ENCODE measurements at regions not wholly inside any gene's neighbourhood (a gene's known extent, or its start where the extent isn't known, plus 50 kb on each side); places are given as distances from the start of the nearest gene placed in this dataset.

DNA sequence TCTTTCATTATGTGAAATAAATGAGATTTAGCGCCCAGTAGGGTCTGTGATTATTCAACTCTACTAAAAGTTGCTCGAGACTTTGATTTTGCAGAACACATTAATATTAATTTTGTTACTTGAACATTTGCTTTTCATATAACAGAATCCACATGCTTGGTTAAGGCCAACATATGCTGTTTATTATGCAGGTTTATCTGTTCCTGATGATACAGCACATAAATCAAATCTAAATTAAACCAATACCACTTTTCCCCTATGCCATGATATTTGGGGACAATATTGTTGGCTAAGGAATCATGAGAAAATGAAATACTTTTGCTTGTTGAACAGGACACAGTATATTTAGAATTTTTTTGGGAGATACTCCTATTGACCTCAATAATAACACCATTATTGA lies 291.1 kb downstream of the USP25 start:
- DNase-seq = no peak

DNA sequence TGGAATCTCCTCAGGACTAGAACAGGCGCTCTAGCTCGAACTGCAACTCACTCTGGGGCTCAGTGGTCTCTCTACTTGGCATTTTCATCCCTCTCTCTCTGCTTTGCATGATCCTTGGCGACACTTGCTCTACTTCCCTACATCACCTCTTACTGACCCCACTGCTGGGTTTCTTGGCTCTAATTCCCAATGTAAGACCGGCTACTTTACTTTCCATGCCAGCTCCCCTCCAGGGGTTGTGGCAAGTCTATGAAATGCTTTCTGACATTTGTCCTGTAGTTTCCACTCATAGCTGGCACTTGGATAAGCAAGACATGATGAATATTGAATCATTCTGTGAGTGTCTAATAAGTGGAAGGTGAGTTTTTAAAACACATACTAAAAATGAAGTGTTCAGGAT lies 292.3 kb downstream of the USP25 start:
- DNase-seq = no peak

DNA sequence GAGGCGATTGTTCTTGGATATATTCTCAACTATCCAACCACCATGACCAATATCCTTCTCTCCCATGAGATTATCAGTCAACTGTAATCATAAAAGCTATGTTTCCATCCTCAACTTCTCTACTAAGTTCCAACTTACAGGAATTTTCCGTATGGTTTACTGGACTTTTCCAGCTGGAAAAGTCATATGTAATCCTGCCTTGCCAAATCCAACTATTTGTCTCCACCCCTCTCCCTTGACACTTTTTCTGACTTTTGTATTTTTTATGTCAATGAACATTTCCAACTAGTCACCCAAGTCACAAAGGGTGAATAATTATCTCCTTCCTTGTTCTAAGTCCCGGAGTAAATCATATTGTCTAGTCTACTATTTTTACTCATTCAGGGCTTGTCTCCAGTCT lies 293.1 kb downstream of the USP25 start:
- DNase-seq = no peak

DNA sequence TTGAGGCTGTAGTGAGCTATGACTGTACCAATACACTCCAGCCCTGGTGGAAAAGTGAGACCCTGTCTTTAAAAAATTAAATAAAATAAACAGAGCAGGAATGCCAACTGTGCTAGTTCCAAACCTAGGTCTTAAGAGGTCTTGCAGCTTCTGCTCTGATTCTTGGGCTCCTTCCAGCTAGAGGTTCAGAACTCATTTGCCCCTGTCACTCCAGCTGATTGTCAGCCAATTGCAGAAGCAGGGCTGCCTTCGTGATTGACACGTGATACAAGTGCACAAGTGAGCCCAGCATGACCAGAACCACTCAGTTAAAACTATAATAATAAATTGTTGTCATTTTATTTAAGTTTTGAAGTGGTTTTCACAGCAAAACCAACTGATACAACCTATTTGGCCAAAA lies 298.4 kb downstream of the USP25 start:
- no peak for DNase-seq

DNA sequence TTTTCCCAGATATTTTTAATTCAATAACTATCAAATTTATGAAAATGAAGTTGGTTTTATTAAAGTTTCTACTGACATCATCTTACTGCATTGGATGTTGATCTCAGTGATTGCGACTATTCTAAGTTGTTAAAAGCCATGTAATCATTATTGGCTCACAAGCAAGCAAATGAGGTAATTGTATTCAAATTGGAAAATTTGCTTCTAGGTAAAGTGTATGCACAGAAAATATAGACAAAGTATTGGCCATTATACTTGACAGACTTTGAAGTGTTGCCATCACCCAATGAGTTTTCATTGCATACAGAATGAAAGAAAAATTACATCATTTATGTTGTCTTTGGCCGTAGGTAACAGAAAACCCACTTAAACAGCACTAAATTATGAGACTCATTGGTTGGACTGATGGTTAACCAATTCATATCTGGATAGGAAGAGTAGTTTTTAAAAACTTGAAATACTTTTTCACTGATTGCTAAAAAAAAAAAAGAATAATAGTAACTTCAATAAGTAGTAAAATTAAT lies 299.2 kb downstream of the USP25 start:
- DNase-seq = no peak

DNA sequence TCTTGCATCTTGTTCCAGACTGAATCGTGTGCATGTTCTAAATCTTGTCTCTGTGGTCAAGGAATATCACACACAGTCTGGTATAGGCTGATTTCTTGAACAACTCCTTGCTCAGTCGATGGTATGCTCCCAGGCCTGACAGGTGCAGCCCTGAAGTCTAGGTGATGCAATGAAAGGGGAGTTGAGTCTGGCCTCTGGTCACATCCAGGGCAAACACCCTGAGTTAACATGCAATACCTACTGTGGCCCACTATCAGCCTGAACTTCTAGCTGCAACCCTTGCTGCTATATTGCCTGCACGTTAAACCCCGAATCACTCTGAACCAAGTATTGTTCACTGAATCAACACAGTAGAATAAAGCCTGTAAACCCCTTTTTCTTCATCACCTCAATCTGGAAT lies 303.4 kb downstream of the USP25 start:
- DNase-seq = no peak

DNA sequence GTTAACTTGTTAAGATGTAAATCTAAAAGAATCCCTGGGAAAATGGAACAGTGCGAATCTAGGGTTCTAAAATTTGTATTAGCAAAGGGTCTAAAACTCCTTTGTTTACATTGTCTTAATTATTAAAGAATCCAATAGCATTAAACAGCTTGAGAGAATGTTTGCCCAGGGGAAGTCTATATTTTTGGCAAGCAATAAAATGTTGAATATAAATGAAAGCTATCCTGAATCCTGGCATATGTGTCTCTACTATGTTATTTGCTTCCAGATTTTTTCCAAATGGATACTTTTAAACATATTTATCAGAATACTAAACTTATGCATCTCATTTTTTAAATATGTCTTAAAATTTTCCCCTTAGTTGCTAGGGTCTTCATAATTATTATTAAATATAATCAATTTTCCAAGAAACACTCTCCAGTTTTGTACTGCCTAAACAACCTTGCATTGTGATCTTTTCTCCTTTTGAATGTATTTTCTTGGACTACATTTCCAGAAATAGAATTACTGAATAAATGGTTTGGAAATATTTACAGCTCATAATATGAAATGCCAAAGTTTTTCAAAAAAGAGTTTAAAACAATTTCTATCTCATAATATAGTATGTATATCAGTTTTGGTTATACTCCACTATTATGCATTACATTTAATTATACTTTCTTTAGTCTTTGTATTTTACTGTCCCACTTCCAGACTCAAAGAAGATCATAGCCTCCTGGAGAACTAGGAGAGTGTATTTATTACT lies 304.8 kb downstream of the USP25 start:
- DNase-seq = no peak

DNA sequence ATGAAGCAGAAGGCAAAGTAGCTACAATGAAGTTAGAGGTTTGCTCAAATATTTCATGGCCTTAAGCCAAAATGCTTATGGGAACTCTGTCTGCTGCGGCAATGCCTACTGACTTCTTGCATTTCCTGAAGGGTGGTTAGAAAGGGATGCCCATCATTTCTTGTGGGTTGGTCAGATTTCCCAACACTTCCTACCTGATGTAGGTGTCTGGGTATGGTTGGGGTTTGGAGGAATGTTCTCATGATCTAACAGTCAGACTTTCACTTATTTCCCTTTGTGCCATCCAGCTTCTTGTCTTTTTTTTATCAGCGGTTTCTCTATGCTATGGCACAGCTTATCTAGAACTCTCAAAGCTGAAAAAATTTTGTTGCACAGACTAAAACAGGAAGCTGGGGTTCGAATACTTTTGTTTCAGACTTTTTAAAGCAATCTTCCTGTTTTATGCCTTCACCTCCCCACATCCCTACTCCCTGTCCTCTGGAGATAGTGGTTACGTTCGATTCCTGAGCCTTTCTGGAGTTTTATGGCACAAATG lies 307.7 kb downstream of the USP25 start:
- DNase-seq = no peak

DNA sequence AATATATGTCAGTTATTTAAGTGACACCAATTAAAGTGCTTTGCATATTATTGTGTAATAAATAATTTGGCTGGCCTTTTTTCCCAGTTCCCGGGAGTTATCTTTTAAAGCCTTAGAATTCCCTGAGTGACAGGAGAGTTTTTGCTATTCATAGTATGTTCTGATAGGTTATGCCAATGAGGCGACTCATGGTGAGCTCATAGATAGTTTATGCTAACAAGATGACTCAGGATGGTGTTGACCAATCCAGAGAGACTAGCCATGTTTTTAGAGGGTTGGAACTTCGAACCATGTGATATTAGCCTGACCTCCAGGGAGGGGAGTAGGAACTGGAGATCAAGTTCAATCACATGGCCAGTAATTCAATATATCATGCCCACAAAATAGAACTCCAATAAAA lies 310.8 kb downstream of the USP25 start:
- DNase-seq = no peak

DNA sequence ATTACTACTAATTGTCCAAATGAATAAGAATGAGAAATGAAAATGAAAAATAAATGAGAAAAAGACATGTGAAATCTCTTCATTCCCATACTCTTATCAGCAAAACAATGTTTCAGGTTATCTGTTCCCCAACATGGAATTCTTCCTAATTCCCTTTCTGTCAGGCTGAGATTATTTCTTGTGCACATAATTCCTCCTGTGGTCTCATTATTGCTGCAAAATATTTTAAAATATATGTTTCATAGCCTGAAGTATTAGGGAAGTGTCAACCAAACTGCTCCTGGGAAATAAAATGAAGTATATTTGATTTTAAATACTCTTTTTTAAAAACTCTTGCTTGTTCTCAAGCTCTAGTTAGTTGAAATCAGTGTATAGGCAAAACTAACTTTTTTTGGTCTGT lies 314.9 kb downstream of the USP25 start:
- DNase-seq = no peak

DNA sequence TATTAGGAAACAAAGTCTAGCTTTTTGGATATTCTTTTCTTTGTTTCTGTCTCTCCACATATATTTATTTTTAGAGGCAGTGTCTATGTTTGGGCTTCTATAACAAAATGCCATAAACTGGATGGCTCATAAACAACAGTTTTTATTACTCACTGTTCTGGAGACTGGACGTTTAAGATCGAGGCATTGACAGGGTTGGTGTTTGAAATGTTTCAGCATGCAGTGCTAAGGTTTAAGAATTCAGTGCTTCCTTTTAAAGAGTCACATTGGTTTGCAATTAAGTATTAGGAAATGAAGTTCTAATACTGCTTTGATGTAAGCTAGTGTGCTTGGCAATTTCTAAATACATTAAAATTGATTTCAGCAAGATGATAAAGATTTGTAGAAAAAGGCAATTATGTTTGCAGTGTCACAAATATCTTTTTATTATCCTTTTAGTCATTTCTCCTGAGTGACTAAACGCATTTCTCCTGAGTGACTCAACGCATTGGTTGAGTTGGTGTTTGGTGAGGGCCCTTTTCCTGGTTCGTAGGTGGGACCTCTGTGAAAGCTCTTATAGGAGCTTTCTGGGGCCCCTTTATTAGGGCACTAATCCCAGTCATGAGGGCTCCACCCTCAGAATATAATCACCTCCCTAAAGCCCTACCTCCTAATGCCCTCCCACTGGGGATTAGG lies 317.0 kb downstream of the USP25 start:
- no peak for DNase-seq

DNA sequence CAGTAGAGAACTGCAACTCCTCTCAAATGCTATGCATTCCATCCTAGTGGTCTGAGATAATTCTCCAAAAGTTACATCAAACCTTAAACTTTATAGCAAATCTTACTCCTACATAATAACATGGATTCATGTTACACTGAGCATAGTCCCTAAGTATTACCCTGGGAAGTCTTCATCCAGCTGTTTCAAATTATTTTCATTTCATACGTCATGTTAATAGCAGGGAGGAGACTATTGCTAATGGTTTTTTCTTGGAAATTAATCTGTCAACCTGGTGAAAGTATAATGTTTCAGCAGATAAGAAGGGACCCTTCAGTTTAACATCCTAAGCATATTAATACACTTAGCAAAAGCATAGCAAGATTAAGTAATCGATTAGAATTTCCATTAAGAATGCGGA lies 318.1 kb downstream of the USP25 start:
- no peak for DNase-seq

DNA sequence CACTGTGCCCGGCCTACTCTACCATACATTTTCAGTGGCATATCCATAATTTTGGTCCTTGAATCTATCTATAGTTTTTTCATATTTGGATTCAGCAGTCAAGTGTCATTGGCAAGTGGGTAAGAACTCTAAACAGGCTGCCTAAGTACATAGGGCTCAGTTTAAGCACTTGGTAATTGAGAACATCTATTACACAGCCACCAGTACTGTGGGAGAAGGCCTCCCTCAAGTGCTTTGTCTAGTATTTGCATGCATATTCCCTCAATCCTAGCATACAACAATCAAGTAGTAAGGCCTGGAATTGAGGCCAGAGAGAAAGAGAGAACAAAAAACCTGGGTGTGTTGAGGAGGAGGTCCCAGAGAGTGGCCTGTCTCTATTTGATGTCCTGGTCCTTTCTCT lies 325.2 kb downstream of the USP25 start:
- no peak for DNase-seq

DNA sequence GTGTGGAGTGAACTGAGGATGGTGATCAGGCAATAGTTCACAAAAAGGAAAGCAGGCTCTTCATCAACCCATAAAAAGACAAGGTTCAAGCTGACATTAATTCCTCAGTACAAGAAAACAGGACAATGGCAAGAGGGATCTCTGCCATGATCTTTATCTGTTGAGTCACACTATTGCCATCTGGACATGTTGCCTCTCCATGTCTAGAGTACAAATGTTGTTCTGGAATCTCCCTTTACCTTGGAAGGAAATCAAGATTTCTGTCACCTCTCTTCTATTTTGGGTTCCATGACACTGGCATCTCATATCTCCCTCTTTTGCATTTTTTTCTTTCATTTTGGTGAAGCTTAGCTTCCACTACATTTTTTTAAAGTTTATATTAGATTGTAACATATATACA lies 329.1 kb downstream of the USP25 start:
- DNase-seq = no peak

DNA sequence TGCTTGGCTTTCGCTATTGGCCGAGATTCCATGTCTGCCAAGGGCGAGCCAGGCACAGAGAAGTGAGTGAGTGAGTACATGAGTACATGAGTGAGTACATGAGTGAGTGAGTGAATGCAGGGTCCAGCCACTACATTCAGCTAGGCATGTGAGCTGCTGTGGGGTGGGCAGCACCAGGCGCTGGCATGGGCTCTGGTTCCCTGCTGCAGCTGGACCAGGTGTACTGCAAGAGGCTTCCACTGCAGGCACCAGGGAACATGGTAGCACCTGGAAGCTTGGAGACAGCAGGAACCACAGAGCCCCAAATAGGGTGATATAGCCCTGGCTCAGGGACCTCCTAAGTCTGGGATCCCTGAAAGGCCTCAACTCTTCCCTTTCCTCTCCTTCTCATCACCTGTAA lies 330.2 kb downstream of the USP25 start:
- DNase-seq = no peak

DNA sequence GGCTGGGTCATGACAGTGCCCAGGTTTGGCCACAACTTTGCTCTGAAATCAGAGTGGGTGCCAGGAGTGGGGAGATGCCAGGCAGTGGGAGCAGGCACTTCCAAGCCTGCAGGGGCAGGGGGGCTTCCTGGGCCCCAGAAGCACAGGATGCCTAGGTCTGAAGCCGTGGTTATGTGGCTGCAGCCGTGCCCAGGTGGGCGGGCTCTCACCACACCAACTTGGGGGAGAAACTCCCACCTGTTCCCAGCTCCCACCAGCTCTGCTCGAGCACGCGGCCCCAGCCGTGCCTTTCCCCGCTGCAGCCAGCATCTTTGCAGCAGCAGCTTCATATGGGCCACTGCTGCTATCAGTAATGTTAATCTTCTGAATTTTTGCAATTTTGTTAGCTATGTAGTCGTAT lies 331.4 kb downstream of the USP25 start:
- no peak for DNase-seq

DNA sequence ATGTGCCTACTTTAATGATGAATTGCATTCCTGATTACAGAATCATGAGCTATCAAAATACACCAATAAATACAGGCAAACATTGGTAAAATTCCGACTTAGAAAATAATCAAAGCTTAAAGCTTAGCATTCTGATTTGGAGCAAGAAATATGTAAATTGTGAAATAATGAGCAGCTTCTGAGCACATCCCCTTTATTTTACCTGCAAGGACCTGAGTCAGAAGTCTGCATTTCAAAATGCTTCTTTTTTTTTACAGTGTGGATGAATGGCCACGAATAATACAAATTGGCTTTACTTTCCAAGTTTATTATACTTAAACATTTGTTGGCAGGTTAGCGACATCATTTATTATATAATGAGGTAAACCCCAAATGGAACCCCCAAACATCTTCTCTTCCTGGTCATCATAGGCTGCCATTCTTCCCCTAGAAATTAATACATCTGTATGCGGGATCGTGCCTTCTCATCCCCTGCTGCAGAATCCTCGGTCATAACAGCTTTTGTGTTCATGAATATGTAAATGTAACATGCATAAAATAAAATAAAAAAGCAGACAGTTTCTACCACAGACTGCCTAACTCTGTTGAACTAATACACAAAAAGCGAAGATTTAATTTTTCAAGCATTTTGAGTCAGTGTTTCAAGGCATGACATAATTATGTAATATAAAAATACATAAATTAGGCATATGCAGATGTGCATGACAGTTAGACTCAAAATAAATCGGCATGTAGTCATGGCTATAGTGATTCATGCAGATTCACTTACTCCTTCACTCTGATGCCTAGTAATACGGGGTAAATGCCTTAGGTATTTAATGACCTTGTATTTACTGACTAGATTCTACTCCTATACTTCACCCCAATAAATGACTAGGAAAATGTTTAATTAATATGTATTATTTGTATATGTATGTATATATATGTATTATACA lies 339.7 kb downstream of the USP25 start:
- DNase-seq = no peak

DNA sequence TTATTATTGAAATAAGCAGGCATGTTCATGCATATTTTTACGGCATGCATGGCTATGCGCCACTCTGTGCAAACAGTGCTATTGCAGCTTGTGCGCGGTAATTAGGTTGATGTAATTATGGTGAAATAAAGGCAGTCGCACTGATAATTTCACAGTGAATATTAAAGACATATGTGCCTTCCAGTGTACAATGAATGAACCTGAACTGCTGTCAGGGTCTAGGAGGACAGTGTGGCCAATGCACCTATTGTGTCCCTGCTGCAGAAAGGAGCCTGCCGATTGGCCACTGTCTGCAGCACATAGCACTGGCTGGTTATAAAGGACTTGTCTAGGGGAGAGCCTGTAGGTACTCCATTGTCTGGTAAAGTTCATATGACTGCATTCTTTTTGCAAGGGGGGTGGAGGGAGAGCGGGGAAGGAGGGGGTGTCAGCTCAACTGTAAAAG lies 340.4 kb downstream of the USP25 start:
- no peak for DNase-seq

DNA sequence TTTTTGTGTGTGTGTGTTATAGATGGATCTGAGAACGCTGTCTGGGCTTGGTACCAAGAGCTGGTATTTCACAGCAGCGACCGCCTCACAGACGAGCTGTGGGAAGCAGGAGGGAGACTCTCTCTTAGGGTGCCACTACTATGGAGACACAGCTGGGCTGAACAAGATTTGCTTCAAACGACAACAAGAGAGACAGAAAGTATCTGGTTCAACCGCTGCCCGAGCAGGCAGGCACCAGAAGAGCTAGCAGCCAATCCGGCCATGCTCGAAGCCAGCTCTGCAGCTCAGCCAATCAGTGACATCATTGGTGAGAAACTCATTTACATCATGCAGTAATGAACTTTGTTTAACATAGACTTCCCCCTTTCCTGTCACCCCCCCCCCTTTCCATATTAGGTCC lies 341.3 kb downstream of the USP25 start:
- DNase-seq = no peak

DNA sequence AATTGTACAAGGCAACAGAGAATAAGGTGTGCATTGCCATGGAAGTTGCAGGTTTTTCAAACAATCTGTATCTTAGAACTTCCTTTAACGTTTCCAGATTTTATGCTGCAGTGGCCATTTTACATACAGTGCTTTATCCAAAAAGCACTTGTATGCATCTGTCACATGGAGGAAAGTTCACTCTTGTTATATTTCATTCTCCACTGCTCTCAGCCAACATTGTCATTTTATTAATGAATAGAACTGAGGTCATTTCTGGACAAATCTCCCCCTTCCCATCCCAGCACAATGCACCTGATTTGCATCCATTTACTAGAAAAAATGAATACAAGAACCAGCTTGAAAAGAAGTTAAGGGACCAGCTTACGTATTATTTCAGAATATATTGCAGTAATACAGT lies 342.0 kb downstream of the USP25 start:
- no peak for DNase-seq

DNA sequence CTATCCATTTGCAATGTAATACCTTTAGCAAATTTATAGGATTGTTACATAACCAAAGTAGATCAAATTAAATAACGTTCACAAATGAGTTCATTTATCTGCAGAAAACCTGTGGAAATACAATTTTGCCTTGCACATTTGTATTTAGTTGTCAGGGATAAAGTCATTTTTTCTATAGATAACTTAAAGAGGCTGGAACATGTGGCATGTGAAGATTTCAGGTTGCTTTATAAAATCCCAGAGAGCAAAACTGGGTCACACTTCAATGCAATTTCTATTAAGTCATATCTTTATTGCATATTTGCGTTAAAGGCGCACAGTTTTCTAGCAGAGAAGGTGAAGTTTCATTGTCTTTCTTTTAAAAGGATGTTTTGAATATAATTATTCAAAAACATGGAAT lies 342.4 kb downstream of the USP25 start:
- DNase-seq = no peak

DNA sequence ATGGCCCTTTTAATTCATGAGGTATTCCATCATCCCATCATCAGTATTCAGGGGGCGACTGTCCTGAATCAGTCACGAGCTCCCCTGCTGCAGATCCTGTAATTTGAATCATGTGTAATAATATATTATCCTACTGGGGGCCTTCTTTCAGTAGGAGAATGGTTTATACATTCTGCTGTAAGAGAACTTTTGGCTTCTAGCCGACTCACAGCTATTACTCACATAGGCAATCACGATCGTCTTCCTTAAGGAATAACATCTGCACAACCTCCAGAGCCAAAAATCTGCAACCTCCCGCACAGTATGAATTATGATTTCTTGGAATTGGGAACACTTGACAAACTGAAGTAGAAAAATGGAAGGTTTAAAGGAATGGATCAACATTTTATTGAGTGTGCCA lies 343.0 kb downstream of the USP25 start:
- no peak for DNase-seq

DNA sequence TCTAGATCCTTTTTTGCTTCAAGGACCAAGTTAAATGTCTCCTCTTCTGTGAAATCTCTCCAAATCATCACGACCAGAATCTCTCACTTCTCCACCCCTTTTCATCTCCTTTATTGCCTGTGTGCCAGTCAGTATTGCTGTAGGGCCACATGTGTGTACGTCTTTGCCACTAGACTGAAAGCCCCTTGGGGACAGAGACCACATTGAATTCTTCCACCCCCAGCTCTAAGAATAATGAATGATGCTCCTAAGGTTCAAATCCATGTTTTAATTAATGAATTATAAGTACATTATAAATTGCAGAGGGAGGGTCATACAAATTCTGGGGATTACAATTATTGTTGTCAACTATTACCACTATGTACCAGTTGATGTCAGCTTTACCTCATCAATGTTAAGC lies 343.8 kb downstream of the USP25 start:
- no peak for DNase-seq
